ENCODE measurements at regions not wholly inside any gene's neighbourhood (a gene's known extent, or its start where the extent isn't known, plus 50 kb on each side); places are given as distances from the start of the nearest gene placed in this dataset.

- Histone ChIP-seq H3K9me3 (ENCODE audit: control insufficient read depth, insufficient read depth, low read length) (no peaks in the 10 kb centered on the region), H3K4me1 (ENCODE audit: insufficient read depth, low read length) (peaks cover 12% of the 10 kb centered on the region; the same call in 1 of the 2 replicates), H3K9ac (ENCODE audit: low read depth, low read length) (no peak overlapping the region), H3K36me3 (ENCODE audit: insufficient read depth, low read length) (no peaks in the 10 kb centered on the region)
These were observed 195.4 kb downstream of the OPA1 start for GRCh38 chr3:193788189-193788991.

- Histone ChIP-seq H3K9me3 (ENCODE audit: control insufficient read depth, insufficient read depth, low read length) (no peaks in the 10 kb centered on the region), H3K9ac (ENCODE audit: low read depth, low read length) (no peak overlapping the region), H3K36me3 (ENCODE audit: insufficient read depth, low read length) (no peaks in the 10 kb centered on the region), H3K4me1 (ENCODE audit: insufficient read depth, low read length) (peaks cover 19% of the 10 kb centered on the region; the same call in 1 of the 2 replicates)
These were observed 196.4 kb downstream of the OPA1 start for GRCh38 chr3:193789455-193789854.

GRCh38 chr3:193790086-193790990 is 197.3 kb downstream of the OPA1 start:
- Histone ChIP-seq H3K9ac (ENCODE audit: low read depth, low read length) (no peak overlapping the region), H3K9me3 (ENCODE audit: control insufficient read depth, insufficient read depth, low read length) (no peaks in the 10 kb centered on the region), H3K4me1 (ENCODE audit: insufficient read depth, low read length) (peaks cover 19% of the 10 kb centered on the region; the same call in 1 of the 2 replicates), H3K36me3 (ENCODE audit: insufficient read depth, low read length) (no peaks in the 10 kb centered on the region)

GRCh38 chr3:193791041-193792032 is 198.3 kb downstream of the OPA1 start:
- Histone ChIP-seq H3K9ac (ENCODE audit: low read depth, low read length) (no peak overlapping the region), H3K36me3 (ENCODE audit: insufficient read depth, low read length) (no peaks in the 10 kb centered on the region), H3K9me3 (ENCODE audit: control insufficient read depth, insufficient read depth, low read length) (no peaks in the 10 kb centered on the region), H3K4me1 (ENCODE audit: insufficient read depth, low read length) (peaks cover 19% of the 10 kb centered on the region; the same call in 1 of the 2 replicates)

GRCh38 chr3:193793123-193793522 is 200.1 kb downstream of the OPA1 start:
- no peaks in the 10 kb centered on the region for H3K36me3 ChIP-seq (ENCODE audit: insufficient read depth, low read length)
- H3K9ac ChIP-seq (ENCODE audit: low read depth, low read length) = no peak overlapping the region
- no peaks in the 10 kb centered on the region for H3K9me3 ChIP-seq (ENCODE audit: control insufficient read depth, insufficient read depth, low read length)
- peaks cover 19% of the 10 kb centered on the region; the same call in 1 of the 2 replicates for H3K4me1 ChIP-seq (ENCODE audit: insufficient read depth, low read length)

GRCh38 chr3:193794002-193794881 is 201.2 kb downstream of the OPA1 start:
- Histone ChIP-seq H3K9me3 (ENCODE audit: control insufficient read depth, insufficient read depth, low read length) (no peaks in the 10 kb centered on the region), H3K4me1 (ENCODE audit: insufficient read depth, low read length) (peaks cover 18% of the 10 kb centered on the region; the same call in 1 of the 2 replicates), H3K9ac (ENCODE audit: low read depth, low read length) (no peak overlapping the region), H3K36me3 (ENCODE audit: insufficient read depth, low read length) (no peaks in the 10 kb centered on the region)

GRCh38 chr3:193795062-193795690 is 202.2 kb downstream of the OPA1 start:
- Histone ChIP-seq H3K4me1 (ENCODE audit: insufficient read depth, low read length) (peaks cover 14% of the 10 kb centered on the region; the same call in 1 of the 2 replicates), H3K9ac (ENCODE audit: low read depth, low read length) (no peak overlapping the region), H3K9me3 (ENCODE audit: control insufficient read depth, insufficient read depth, low read length) (no peaks in the 10 kb centered on the region), H3K36me3 (ENCODE audit: insufficient read depth, low read length) (no peaks in the 10 kb centered on the region)

GRCh38 chr3:193796089-193796488 is 203.1 kb downstream of the OPA1 start:
- no peak overlapping the region for H3K9ac ChIP-seq (ENCODE audit: low read depth, low read length)
- H3K4me1 ChIP-seq (ENCODE audit: insufficient read depth, low read length) = peaks cover 14% of the 10 kb centered on the region; the same call in 1 of the 2 replicates
- H3K9me3 ChIP-seq (ENCODE audit: control insufficient read depth, insufficient read depth, low read length) = no peaks in the 10 kb centered on the region
- no peaks in the 10 kb centered on the region for H3K36me3 ChIP-seq (ENCODE audit: insufficient read depth, low read length)

GRCh38 chr3:193797566-193797965 is 204.6 kb downstream of the OPA1 start:
- Histone ChIP-seq H3K4me1 (ENCODE audit: insufficient read depth, low read length) (peaks cover 7% of the 10 kb centered on the region; the same call in 1 of the 2 replicates), H3K9ac (ENCODE audit: low read depth, low read length) (no peak overlapping the region), H3K36me3 (ENCODE audit: insufficient read depth, low read length) (no peaks in the 10 kb centered on the region), H3K9me3 (ENCODE audit: control insufficient read depth, insufficient read depth, low read length) (no peaks in the 10 kb centered on the region)

- H3K9ac ChIP-seq (ENCODE audit: low read depth, low read length) = no peak overlapping the region
- H3K36me3 ChIP-seq (ENCODE audit: insufficient read depth, low read length) = no peaks in the 10 kb centered on the region
- H3K4me1 ChIP-seq (ENCODE audit: insufficient read depth, low read length) = peaks cover 7% of the 10 kb centered on the region; the same call in 1 of the 2 replicates
- H3K9me3 ChIP-seq (ENCODE audit: control insufficient read depth, insufficient read depth, low read length) = no peaks in the 10 kb centered on the region
These were observed 205.0 kb downstream of the OPA1 start for GRCh38 chr3:193798051-193798450.

GRCh38 chr3:193800138-193801043 is 207.4 kb downstream of the OPA1 start:
- H3K36me3 ChIP-seq (ENCODE audit: insufficient read depth, low read length) = no peaks in the 10 kb centered on the region
- H3K9ac ChIP-seq (ENCODE audit: low read depth, low read length) = no peak overlapping the region
- no peaks in the 10 kb centered on the region for H3K4me1 ChIP-seq (ENCODE audit: insufficient read depth, low read length)
- H3K9me3 ChIP-seq (ENCODE audit: control insufficient read depth, insufficient read depth, low read length) = no peaks in the 10 kb centered on the region

- Histone ChIP-seq H3K9ac (ENCODE audit: low read depth, low read length) (no peak overlapping the region), H3K9me3 (ENCODE audit: control insufficient read depth, insufficient read depth, low read length) (no peaks in the 10 kb centered on the region), H3K36me3 (ENCODE audit: insufficient read depth, low read length) (no peaks in the 10 kb centered on the region), H3K4me1 (ENCODE audit: insufficient read depth, low read length) (no peaks in the 10 kb centered on the region)
These were observed 208.1 kb downstream of the OPA1 start for GRCh38 chr3:193801097-193801496.
